ENCODE measurements at regions not wholly inside any gene's neighbourhood (a gene's known extent, or its start where the extent isn't known, plus 50 kb on each side); places are given as distances from the start of the nearest gene placed in this dataset.

DNA sequence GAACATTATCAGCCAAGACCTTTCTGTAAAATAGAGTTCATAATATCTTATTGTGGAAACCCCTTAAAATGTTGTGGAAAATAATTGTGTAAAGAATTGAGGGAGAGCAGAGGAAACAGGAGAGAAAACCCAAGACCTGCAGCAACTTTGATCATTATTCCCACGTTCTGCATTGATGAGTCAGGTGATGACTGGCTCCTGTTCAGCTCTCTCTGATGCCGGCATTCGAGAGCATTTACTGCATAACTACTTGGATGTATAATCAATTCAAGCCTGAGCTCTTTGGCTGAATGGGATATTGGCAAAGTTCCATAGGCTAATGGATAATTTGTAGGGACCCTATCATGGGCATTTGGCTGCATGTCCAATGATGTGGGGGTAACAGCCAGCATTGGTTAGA is 176.3 kb upstream of the ARID2 start:
- FAIRE-seq = no peak

DNA sequence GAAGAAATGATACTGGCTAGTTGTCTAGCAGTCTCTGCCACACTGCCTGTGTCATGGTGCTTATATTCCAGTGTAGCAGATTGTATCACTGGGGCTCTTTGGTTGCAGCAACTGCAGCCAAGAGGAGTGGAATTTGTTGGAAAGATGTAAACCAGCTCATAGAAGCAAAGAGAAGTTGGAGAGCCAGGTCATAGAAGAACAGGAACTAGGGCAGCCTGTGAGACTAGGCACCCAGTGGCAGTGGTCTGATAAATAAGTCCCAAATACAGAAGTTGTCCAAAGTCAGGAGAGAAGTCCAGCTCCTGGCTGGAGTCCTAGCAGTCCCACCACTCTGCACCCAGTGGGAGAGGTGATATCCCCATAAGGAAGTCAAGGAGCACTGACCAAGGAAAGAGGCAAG is 172.5 kb upstream of the ARID2 start:
- FAIRE-seq = no peak

GRCh38 chr12:45558353-45558752 is 171.2 kb upstream of the ARID2 start:
- FAIRE-seq = no peak

DNA sequence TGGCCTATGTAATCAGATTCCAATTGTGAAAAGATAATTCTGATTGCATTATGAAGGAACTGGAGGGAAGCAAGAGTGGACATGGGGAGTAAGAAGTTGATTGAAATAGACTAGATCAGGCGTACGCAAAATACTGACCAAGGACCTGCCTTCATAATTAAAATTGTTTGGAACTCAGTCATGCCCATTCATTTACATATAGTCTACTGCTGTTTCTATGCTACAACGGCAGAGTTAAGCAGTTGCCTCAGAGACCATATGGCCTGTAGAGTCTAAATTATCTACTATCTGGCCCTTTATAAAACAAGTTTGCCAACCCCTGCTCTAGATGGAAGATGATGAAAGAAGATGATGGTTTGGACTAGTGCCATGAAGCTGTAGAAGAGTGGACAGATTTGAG is 170.0 kb upstream of the ARID2 start:
- no peak for FAIRE-seq

DNA sequence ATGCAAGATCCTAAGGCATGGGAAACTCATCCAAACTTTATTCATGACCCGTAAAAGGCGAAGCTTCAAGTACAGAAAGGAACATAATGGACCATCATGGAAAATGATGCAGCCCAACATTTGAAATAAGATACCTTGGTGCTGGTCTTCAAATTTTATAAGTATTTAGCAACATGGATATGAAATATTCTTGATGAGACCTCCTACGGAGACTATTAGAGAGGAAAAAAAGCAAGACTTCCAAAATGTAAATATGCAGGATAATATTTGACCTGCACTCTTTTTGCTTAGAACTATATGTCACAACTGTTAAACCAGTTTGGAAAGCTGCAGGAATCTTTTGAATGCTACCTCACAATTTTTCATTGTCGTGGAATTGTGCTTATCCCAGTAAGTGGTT is 168.8 kb upstream of the ARID2 start:
- no peak for FAIRE-seq

DNA sequence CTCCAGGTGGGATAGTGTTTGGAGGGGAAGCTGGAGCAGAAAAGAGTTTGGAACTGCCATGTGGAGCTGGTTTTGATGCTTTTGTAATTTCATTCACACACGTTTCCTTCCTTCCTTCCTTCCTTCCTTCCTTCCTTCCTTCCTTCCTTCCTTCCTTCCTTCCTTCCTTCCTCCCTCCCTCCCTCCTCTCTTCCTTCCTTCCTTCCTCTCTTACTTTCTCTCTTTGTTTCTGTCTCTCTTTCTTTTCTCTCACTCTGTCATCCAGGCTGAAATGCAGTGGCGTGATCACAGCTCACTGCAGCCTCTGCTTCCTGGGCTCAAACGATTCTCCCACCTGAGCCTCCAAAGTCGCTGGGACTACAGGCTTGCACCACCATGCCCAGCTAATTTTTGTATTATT is 168.0 kb upstream of the ARID2 start:
- FAIRE-seq = no peak

DNA sequence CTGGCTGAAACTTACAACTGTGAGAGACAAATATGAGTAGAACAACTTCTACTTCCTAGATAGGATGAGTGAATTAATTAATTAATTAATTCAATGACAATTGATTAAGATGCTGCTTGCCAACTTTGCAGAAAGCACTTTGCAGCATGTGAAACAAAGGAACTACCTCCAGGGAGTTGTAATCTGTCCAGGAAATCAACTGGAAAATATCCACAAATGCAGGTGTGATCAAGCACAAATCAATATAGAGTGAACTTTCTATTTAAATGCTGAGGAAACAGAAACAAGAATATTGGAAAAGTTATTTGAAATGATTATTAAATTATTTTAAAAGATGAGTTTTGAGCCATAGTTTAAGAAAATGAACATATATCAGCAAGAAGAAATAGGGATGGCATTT is 163.9 kb upstream of the ARID2 start:
- FAIRE-seq = no peak

DNA sequence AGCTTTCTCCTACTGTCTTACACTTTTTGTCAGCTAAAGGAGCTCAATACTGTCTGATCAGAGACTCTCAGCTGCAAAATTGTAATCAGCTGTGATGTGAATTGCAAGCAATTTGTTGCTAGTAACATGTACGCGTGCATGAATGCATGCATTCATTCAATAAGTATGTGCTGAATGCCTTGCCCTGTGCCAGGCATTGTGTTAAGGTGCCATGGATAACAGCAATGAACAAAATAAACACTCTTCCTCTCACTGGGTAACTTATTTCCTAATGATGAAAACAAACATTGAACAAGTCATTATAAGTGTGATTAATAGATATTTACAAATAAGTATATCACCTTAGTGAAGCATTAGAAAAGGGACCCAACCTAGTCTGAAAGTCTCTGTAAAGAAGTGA is 163.2 kb upstream of the ARID2 start:
- FAIRE-seq = no peak

- no peak for FAIRE-seq
Measured at GRCh38 chr12:45568808-45569207, 160.7 kb upstream of the ARID2 start.

- FAIRE-seq = no peak
Measured at GRCh38 chr12:45570501-45570900, 159.0 kb upstream of the ARID2 start.

DNA sequence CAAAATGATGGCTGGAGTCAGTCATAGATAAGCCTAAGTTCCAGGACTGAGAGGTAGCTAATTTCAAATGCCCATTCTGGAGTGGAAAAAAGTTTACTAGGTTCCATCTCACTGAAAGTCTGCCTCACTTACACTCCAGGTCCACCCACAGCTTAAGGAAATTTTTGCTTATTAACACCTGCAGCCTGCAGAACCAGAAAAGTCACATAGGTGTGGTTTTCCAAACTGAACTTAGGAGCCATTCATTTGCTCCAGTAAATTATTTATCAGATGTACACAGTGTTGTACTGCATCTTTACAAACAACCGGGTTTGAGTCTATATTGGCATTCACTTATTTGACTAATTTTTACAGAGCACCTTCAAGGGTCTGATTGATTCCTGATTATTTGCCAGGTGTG is 157.4 kb upstream of the ARID2 start:
- no peak for FAIRE-seq

DNA sequence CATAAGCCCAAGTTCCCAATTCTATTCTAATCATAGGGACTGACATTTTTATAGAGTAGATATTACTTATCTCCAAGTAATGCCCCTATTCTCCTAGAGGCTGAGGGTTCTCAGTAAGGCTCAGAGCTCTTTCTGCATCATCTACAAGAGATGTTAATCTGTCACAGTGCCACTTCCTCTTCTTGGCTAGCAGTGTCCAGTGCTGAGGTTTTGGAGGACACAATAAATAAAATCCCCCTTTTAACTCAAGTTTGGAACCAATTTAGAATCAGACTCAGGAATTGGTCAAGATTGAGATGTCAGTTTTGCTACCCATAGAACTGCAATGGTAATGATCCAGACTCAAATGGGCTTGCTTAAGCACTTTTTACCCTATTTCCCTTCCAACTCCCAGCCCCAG is 154.1 kb upstream of the ARID2 start:
- FAIRE-seq = no peak

DNA sequence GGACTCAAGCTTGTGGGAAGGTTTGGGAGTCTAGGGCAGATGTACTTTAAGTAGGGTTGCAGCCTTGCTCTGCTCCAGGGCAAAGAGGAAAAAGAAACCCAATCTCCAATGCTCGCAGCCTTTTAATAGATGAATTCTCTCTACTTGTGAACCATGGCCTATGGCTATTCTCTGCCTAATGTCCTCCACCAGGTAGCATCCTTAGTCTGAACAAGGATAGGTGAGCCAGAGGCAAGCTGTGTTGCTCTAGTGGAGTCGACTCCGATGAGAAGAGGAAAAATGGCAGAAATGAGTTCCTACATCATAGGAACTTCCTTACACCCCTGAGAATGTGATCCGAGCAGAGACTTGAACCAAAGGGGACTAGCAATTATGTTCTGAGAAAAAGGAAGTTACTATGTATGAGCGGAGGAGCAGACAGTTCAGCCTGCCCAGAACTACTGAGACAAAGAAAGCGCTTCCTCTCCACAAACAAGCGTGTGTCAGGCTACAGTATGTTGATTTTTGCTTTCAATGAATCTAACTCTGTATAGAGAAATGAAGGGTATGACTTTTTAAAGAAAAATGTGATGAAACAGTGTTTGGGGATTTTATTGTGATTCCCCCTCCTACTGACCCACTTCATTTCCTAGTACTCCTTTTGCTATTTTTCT is 153.6 kb upstream of the ARID2 start:
- no peak for FAIRE-seq

- no peak for FAIRE-seq
Measured at GRCh38 chr12:45577844-45578399, 151.6 kb upstream of the ARID2 start.

GRCh38 chr12:45580356-45580969 is 149.0 kb upstream of the ARID2 start:
- FAIRE-seq = no peak

GRCh38 chr12:45581112-45581511 is 148.4 kb upstream of the ARID2 start:
- no peak for FAIRE-seq

DNA sequence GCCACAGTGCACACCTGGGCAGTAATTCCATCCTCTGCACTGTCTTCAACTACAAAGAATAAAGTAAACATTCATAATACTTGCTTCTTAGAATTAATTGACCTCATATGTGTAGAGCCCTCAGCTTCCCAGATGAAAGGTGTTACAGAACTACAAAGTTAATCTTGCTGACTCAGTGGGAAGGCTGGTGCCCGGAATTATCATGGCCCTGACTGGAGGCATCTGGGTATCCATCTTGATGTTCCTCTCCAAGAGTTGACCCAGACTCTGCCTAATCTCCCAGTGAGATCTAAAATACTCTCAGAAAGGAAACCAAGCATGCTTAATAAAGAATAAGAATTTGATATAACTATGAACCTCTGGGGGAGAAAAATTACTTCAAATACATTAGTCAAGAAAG is 147.0 kb upstream of the ARID2 start:
- FAIRE-seq = no peak

GRCh38 chr12:45582986-45583659 is 146.4 kb upstream of the ARID2 start:
- no peak for FAIRE-seq

GRCh38 chr12:45584336-45584735 is 145.2 kb upstream of the ARID2 start:
- FAIRE-seq = no peak

DNA sequence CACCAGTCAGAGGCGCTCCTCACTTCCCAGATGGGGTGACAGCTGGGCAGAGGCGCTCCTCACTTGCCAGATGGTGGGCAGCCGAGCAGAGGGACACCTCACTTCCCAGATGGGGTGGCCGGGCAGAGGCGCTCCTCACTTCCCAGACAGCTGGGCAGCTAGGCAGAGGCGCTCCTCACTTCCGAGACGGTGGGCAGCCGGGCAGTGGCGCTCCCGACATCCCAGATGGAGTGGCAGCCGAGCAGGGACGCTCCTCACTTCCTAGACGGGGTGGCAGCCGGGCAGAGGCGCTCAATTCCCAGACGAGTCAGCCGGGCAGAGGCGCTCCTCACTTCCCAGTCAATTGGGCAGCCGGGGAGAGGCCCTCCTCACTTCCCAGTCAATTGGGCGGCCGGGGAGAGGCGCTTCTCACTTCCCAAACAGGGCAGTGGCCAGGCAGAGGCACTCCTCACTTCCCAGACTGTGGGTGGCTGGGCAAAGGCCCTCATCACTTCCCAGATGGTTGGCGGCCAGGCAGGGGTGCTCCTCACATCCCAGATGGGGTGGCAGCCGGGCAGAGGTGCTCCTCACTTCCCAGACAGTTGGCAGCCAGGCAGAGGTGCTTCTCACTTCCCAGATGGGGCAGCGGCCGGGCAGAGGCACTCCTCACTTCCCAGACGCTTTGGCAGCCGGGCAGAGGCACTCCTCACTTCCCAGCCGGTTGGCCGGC is 143.8 kb upstream of the ARID2 start:
- FAIRE-seq = no peak

- FAIRE-seq = no peak
Measured at GRCh38 chr12:45586486-45586885, 143.0 kb upstream of the ARID2 start.

DNA sequence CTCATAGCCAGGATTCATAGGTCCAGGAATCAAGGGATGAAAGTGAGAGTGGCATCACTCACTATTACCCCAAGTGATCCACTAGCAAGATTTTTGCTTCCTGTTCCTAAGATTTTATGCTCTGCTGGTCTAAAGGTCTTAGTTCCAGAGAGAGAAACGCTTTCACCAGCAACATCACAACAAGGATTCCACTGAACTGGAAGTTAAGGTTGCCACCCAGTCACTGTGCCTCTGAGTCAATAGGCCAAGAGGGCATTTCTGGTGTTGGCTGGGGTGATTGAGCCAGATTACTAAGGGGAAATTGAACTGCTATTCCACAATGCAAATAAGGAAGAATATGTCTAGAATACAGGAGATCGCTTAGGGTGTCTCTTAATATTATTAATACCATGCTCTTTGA is 142.5 kb upstream of the ARID2 start:
- no peak for FAIRE-seq

GRCh38 chr12:45587877-45588533 is 141.5 kb upstream of the ARID2 start:
- no peak for FAIRE-seq
